Liver (tissue), 3 donors: ENCODE measurements at regions not wholly inside any gene's neighbourhood (a gene's known extent, or its start where the extent isn't known, plus 50 kb on each side); places are given as distances from the start of the nearest gene placed in this dataset.

Experiments used
- TAF1 ChIP-seq: conservative IDR thresholded peaks from 2 replicates; pipeline ENCODE4 v1.6.1; 2016; ENCODE audit warnings: antibody characterized with exemption, mild to moderate bottlenecking
- TF ChIP-seq, protein P1 (sequence below): fragments of 150-350 bp; IDR thresholded peaks from 2 replicates; pipeline ENCODE4 v1.5.1; 2017; ENCODE audit warnings: improper control_type of control experiment, low read depth, low read length; ENCODE audit not compliant: missing input control
- donor health status: healthy.
- donor health status: healthy.

GRCh38 chr1:170789063-170789462, 125.1 kb downstream of the PRRX1 start:
- TF ChIP-seq, protein P1, sequence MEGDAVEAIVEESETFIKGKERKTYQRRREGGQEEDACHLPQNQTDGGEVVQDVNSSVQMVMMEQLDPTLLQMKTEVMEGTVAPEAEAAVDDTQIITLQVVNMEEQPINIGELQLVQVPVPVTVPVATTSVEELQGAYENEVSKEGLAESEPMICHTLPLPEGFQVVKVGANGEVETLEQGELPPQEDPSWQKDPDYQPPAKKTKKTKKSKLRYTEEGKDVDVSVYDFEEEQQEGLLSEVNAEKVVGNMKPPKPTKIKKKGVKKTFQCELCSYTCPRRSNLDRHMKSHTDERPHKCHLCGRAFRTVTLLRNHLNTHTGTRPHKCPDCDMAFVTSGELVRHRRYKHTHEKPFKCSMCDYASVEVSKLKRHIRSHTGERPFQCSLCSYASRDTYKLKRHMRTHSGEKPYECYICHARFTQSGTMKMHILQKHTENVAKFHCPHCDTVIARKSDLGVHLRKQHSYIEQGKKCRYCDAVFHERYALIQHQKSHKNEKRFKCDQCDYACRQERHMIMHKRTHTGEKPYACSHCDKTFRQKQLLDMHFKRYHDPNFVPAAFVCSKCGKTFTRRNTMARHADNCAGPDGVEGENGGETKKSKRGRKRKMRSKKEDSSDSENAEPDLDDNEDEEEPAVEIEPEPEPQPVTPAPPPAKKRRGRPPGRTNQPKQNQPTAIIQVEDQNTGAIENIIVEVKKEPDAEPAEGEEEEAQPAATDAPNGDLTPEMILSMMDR, result no peak
- TF ChIP-seq TAF1, result no peak
